Astrocyte (in vitro differentiated cells and primary cell): ENCODE measurements at regions not wholly inside any gene's neighbourhood (a gene's known extent, or its start where the extent isn't known, plus 50 kb on each side); places are given as distances from the start of the nearest gene placed in this dataset.

Experiments
- DNase-seq: peaks from one replicate; pipeline ENCODE4 v3.0.0-alpha.2; 2010; ENCODE audit warnings: low read depth
- FAIRE-seq: peaks from 2 replicates; lab custom pipeline; 2011; peaks lifted over from hg19 to GRCh38; lab: Jason Lieb, UNC
- H2AFZ ChIP-seq: 2 replicates; pipeline ENCODE4 v1.6.0; 2012; ENCODE audit warnings: low read depth, low read length, inconsistent platforms
- H3K27ac ChIP-seq: 2 replicates; pipeline ENCODE4 v1.5.1; 2011; ENCODE audit warnings: low read depth, low read length, inconsistent platforms
- H3K27me3 ChIP-seq: 2 replicates; pipeline ENCODE4 v1.6.0; 2011; ENCODE audit warnings: low read length, inconsistent platforms; ENCODE audit not compliant: insufficient read depth
- H3K36me3 ChIP-seq: 2 replicates; pipeline ENCODE4 v1.5.1; 2011; ENCODE audit warnings: low read length, inconsistent platforms; ENCODE audit not compliant: insufficient read depth
- H3K4me1 ChIP-seq: 2 replicates; pipeline ENCODE4 v1.5.1; 2011; ENCODE audit warnings: low read length, inconsistent platforms; ENCODE audit not compliant: insufficient read depth
- H3K4me2 ChIP-seq: 2 replicates; pipeline ENCODE4 v1.6.0; 2012; ENCODE audit warnings: low read length, inconsistent platforms
- H3K4me3 ChIP-seq: 2 replicates; pipeline ENCODE4 v1.5.1; 2011; ENCODE audit warnings: low read depth, mild to moderate bottlenecking, low read length, inconsistent platforms; ENCODE audit not compliant: insufficient read depth
- H3K79me2 ChIP-seq: 2 replicates; pipeline ENCODE4 v1.6.0; 2012; ENCODE audit warnings: mild to moderate bottlenecking, low read length, inconsistent platforms; ENCODE audit not compliant: insufficient read depth
- H3K9ac ChIP-seq: 2 replicates; pipeline ENCODE4 v1.6.0; 2012; ENCODE audit warnings: mild to moderate bottlenecking, low read length, inconsistent platforms
- H3K9me3 ChIP-seq: 2 replicates; pipeline ENCODE4 v1.5.1; 2012; ENCODE audit warnings: low read depth, mild to moderate bottlenecking, low read length, inconsistent platforms; ENCODE audit not compliant: insufficient read depth
- H4K20me1 ChIP-seq: 2 replicates; pipeline ENCODE4 v1.6.0; 2012; ENCODE audit warnings: low read length, inconsistent platforms; ENCODE audit not compliant: insufficient read depth
- H3K27ac Mint-ChIP-seq: one replicate; pipeline ENCODE4 v1.8.0; 2021; ENCODE audit warnings: mild to moderate bottlenecking, mixed read lengths; ENCODE audit not compliant: unreplicated experiment
- H3K27me3 Mint-ChIP-seq: one replicate; pipeline ENCODE4 v1.8.0; 2021; ENCODE audit warnings: low read depth, mixed read lengths; ENCODE audit not compliant: unreplicated experiment
- H3K36me3 Mint-ChIP-seq: one replicate; pipeline ENCODE4 v1.8.0; 2021; ENCODE audit warnings: low read depth, mixed read lengths; ENCODE audit not compliant: unreplicated experiment
- H3K4me1 Mint-ChIP-seq: one replicate; pipeline ENCODE4 v1.8.0; 2021; ENCODE audit warnings: low read depth, mixed read lengths; ENCODE audit not compliant: unreplicated experiment
- H3K4me3 Mint-ChIP-seq: one replicate; pipeline ENCODE4 v1.8.0; 2021; ENCODE audit warnings: mild to moderate bottlenecking, moderate library complexity, mixed read lengths; ENCODE audit not compliant: unreplicated experiment
- H3K9me3 Mint-ChIP-seq: one replicate; pipeline ENCODE4 v1.8.0; 2021; ENCODE audit warnings: mild to moderate bottlenecking, mixed read lengths; ENCODE audit not compliant: unreplicated experiment
- EZH2 ChIP-seq: IDR thresholded peaks from 2 replicates; pipeline ENCODE4 v1.6.1; 2012; ENCODE audit warnings: mild to moderate bottlenecking, low read length, inconsistent platforms; ENCODE audit not compliant: insufficient read depth
- TF ChIP-seq, protein P1 (sequence below): IDR thresholded peaks from 2 replicates; pipeline ENCODE4 v1.5.1; 2011; ENCODE audit warnings: low read depth, mild to moderate bottlenecking, inconsistent platforms, low read length, moderate library complexity; ENCODE audit not compliant: insufficient read depth

GRCh38 chr4:13093170-13093569, 391.0 kb downstream of the RAB28 start:
- Histone ChIP-seq H3K27ac (no peak overlapping the region), H3K27me3 (no peaks in the 10 kb centered on the region), H3K36me3 (no peaks in the 10 kb centered on the region), H4K20me1 (no peaks in the 10 kb centered on the region), H3K4me3 (no peak overlapping the region), H2AFZ (no peak overlapping the region), H3K9ac (no peak overlapping the region), H3K4me2 (no peak overlapping the region), H3K79me2 (no peaks in the 10 kb centered on the region), H3K4me1 (no peaks in the 10 kb centered on the region), H3K9me3 (no peaks in the 10 kb centered on the region)
- H3K27me3 Mint-ChIP-seq = no peaks in the 10 kb centered on the region
- no peaks in the 10 kb centered on the region for H3K4me1 Mint-ChIP-seq
- FAIRE-seq = no peak
- H3K27ac Mint-ChIP-seq = no peak overlapping the region
- no peaks in the 10 kb centered on the region for H3K36me3 Mint-ChIP-seq
- TF ChIP-seq, protein P1, sequence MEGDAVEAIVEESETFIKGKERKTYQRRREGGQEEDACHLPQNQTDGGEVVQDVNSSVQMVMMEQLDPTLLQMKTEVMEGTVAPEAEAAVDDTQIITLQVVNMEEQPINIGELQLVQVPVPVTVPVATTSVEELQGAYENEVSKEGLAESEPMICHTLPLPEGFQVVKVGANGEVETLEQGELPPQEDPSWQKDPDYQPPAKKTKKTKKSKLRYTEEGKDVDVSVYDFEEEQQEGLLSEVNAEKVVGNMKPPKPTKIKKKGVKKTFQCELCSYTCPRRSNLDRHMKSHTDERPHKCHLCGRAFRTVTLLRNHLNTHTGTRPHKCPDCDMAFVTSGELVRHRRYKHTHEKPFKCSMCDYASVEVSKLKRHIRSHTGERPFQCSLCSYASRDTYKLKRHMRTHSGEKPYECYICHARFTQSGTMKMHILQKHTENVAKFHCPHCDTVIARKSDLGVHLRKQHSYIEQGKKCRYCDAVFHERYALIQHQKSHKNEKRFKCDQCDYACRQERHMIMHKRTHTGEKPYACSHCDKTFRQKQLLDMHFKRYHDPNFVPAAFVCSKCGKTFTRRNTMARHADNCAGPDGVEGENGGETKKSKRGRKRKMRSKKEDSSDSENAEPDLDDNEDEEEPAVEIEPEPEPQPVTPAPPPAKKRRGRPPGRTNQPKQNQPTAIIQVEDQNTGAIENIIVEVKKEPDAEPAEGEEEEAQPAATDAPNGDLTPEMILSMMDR = no peak
- TF ChIP-seq EZH2 = no peak
- DNase-seq = no peak
- H3K4me3 Mint-ChIP-seq = no peak overlapping the region
- no peaks in the 10 kb centered on the region for H3K9me3 Mint-ChIP-seq

- no peaks in the 10 kb centered on the region for H3K27me3 Mint-ChIP-seq
- Histone ChIP-seq H3K27ac (no peak overlapping the region), H4K20me1 (no peaks in the 10 kb centered on the region), H3K4me1 (no peaks in the 10 kb centered on the region), H3K79me2 (no peaks in the 10 kb centered on the region), H3K36me3 (no peaks in the 10 kb centered on the region), H3K4me3 (no peak overlapping the region), H3K4me2 (no peak overlapping the region), H2AFZ (no peak overlapping the region), H3K27me3 (no peaks in the 10 kb centered on the region), H3K9ac (no peak overlapping the region), H3K9me3 (no peaks in the 10 kb centered on the region)
- no peak overlapping the region for H3K4me3 Mint-ChIP-seq
- DNase-seq (peak; percentile 54), FAIRE-seq (no peak)
- TF ChIP-seq EZH2 = no peak
- TF ChIP-seq, protein P1 = no peak
- no peaks in the 10 kb centered on the region for H3K36me3 Mint-ChIP-seq
- no peaks in the 10 kb centered on the region for H3K9me3 Mint-ChIP-seq
- H3K4me1 Mint-ChIP-seq = no peaks in the 10 kb centered on the region
- no peak overlapping the region for H3K27ac Mint-ChIP-seq
Observed at GRCh38 chr4:13092702-13093101, 391.4 kb downstream of the RAB28 start.

DNA sequence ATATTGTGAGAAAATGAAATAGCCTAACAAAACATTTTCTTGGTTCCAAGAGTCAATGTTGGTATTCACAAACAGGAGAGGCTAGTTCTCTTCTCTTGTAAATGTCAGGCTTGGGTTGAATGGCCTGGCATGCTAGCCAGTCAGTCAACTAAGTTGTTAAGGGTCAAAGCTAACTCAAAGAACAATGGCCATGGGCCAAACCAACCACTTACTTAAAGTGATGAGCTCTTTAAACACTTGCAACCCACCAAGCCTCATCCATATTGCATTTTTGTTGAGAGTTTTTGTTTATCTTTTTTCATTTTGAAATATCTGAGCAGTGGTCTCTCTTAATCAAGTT, 394.5 kb downstream of the RAB28 start:
- no peak overlapping the region for H3K4me3 ChIP-seq
- H3K36me3 ChIP-seq = no peaks in the 10 kb centered on the region
- H3K9me3 ChIP-seq = no peaks in the 10 kb centered on the region
- H3K27me3 ChIP-seq = no peaks in the 10 kb centered on the region
- Mint-ChIP-seq H3K4me3 (no peak overlapping the region), H3K36me3 (no peaks in the 10 kb centered on the region), H3K27ac (no peak overlapping the region), H3K27me3 (no peaks in the 10 kb centered on the region), H3K4me1 (no peaks in the 10 kb centered on the region), H3K9me3 (no peaks in the 10 kb centered on the region)
- H4K20me1 ChIP-seq = no peaks in the 10 kb centered on the region
- no peaks in the 10 kb centered on the region for H3K79me2 ChIP-seq
- DNase-seq (no peak), FAIRE-seq (no peak)
- no peaks in the 10 kb centered on the region for H3K4me1 ChIP-seq
- no peak overlapping the region for H3K4me2 ChIP-seq
- H3K9ac ChIP-seq = no peak overlapping the region
- TF ChIP-seq, protein P1 = no peak
- no peak for TF ChIP-seq EZH2
- H2AFZ ChIP-seq = no peak overlapping the region
- H3K27ac ChIP-seq = no peak overlapping the region
